Stimulated activated CD8-positive, alpha-beta memory T cell treated with anti-CD3 and anti-CD28 coated beads, Interleukin-4, amount 100 ng/mL, for 48 hours (primary cell): ENCODE measurements at regions not wholly inside any gene's neighbourhood (a gene's known extent, or its start where the extent isn't known, plus 50 kb on each side); places are given as distances from the start of the nearest gene placed in this dataset.
"Not testable (repeated sequence)": the region's sequence is repeated elsewhere in the genome, so short reads cannot be mapped to it uniquely, and the experiment has no call there.

Experiments
- DNase-seq: peaks from one replicate; pipeline ENCODE4 v3.0.0-alpha.2; 2020

GRCh38 chr4:29710519-29710918 is 1009.6 kb upstream of the PCDH7 start:
- DNase-seq, result no peak

DNA sequence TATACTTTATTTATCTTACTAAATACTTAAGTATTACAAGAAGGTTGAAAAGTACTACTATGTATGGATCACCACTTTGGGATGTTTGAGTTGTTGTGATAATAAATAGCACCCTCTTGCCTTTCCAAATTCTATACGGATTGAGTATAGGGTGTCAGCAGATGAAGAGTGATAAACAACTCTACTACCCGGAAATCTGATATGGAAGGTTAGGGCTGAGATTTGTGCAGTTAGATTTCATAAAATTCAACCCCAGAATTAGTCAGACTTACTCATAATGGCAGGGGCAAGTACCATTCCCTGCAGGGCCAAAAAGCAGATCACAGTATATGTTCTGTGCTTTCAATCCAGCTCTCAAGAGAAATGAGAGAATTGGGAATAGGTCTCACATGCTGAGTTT is 1008.9 kb upstream of the PCDH7 start:
- no peak for DNase-seq

DNA sequence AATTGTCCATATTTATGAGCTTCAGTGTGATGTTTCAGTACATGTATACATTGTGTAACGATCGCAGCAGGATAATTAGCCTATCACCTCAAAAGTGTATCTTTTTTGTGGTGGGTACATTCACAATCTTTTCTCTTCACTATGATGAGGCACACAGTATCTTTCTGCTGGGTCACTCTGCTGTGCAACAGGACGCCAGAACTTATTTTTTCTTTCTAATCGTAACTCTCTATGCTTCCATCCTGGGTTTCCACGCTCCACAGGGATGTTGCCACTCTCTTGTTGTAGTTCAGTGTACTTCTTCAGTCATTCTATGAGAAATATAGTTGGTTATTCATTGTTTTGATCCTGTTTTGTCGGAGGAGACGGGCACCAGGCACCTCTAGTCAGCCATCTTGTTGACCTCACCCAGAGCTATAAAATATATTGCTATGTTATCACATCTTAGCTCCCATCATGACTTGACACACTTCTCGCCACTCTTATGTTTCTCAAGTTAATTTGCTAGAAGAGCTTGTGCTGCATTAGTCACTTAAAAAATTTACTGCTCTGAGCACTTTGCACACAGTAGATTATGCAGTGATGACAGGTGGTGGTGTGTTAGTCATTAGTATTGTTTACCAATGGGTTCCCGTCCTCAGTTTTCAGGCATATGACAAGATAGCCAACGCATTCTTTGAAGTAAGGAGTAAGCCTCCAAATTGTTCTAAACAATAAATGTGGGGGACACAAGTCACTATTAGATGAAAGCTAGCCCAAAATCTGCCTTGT is 1002.7 kb upstream of the PCDH7 start:
- no peak for DNase-seq

- DNase-seq, result no peak
Measured at GRCh38 chr4:29718136-29718535, 1002.0 kb upstream of the PCDH7 start.

DNA sequence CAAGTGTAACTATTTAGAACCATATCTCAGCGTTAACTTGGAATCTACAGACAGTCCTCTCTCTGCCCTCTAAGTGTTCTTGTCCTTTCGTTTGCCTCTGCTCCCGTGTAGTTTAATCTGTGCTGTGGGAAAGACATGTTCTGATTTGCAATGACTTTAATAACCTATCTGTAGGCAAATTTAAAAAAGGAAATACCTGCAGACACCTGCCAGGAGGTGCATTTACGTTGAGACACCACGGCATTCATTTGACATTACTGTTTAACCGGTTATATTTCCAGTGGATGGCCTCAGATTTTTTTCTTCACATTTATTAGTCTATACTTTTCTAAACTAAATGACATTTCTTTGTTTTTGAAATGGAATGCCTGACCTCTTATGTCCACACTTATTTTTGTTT is 997.9 kb upstream of the PCDH7 start:
- DNase-seq, result no peak

GRCh38 chr4:29726938-29727337 is 993.2 kb upstream of the PCDH7 start:
- DNase-seq, result no peak

DNA sequence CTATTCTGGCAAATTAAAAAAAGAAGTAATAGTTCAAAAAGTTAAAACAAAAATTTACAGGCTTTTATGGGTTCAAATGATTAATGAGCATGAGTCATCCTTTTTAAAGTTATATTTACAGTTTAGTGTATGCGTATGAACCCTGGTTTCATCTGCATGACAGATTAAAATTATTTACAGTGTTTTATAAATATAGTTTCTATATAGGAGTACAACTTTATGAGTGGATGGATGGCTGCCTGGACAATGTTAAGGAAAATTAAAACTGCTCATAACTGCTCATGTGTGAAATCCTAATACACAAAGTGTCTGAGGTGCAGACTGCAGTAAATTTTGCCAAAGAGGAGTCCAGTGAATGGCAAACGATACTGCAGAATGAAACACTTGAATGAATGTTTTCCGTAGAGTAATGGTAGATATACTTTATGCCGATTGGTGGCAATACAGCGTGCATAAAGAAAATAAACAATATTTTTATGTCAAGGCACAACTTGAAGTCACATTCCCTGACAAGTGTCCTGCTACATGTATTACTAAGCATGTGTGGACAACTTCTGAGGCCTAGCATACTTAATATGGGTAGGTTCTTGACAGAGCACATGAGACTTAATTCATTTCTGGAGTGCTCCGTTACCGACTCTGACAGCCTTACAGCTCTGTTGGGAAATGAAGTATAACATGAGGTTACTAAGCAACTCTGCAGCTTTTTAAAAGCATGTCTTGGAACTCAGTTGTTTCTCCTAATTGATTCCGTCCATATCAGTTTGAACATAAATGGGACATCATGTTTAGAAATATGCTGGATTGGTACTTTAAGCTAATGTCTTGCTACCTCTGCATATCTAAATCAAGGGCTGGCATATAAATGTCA is 985.6 kb upstream of the PCDH7 start:
- DNase-seq, result no peak

DNA sequence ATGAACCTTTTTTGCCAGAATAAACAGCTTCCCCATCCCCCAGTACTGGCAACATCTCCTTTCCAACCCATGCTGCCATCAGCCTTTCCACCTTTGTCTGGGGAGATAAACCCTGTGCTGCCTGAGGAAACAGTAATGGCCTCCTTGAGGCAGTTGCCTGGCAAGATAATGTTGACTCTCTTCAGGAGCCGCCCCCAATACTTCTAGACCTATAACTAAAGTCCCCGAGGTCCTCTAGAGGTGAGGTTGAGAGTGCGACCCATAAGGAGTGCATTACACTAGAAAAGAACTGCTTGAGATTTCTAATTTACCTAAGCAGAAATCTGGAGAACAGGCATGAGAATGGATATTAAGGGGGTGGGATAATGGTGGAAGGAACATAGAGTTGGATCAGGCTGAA is 963.2 kb upstream of the PCDH7 start:
- DNase-seq, result no peak

DNA sequence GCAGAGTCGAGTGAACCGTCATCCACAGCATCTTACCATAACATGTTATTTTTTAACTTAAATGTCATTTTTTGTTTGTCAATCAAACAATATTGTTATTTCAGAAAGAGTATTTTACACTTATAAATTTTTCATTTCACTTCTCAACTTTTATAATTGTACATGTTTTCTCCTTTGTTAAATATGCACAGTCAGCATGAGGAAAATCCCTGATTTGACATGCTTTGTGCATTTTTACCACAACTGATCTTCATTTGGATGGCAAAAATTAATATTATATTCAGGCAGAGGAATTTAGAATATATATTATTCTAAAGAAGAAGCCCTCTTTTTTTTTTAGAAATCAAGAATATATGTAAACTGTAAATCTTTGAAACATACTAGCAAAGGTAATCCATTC is 958.0 kb upstream of the PCDH7 start:
- DNase-seq, result no peak

- DNase-seq, result no peak
Measured at GRCh38 chr4:29770627-29771026, 949.5 kb upstream of the PCDH7 start.

DNA sequence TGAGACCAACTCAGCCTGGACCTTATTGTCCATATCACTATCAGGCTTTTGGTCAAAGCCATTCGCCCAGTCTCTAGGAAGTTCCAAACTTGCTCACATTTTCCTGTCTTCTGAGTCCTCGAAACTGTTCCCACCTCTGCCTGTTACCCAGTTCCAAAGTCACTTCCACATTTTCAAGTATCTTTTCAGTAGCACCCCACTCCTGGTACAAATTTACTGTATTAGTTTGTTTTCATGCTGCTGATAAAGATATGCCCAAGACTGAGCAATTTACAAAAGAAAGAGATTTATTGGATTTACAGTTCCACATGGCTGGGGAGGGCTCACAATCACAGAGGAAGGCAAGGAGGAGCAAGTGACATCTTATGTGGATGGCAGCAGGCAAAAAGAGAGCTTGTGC is 932.0 kb upstream of the PCDH7 start:
- DNase-seq, result not testable (repeated sequence)

DNA sequence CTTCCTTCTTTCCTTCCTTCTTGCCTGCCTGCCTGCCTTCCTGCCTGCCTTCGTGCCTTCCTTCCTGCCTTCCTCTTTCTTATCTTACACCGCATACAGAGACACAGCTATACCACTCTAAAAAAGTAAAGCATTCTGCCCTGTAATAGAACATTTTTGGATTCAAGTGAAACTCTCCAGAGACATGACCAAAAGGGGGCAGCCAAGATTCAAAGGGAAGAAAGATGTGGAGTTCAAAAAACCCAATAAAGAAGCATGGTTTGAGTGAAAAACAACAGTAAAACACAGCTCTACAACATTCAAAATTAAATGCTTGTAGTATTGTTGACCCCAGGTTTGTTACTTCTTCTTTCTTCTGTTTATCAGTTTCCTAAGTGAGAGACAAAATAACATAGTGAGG is 914.9 kb upstream of the PCDH7 start:
- DNase-seq, result no peak

GRCh38 chr4:29805916-29806480 is 914.2 kb upstream of the PCDH7 start:
- no peak for DNase-seq

DNA sequence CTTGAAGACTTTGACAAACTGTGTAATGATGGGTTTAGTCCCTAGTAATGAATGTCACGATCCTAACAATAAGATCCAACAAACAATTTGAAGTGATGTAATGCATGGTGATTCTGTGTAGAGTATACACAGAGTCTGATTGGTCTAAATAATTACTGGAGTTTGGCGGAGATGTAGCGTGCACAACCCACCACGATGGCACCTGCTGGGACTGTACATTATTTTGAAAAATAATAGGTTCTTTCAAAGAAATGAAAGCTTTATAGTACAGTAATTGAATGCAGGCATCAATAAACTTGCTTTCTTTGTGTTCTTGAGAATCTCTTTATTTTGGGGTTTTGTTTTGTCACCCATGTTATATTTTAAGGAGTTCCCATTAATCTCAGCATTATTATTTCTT is 902.2 kb upstream of the PCDH7 start:
- DNase-seq, result no peak

- DNase-seq, result no peak
Measured at GRCh38 chr4:29829067-29829466, 891.1 kb upstream of the PCDH7 start.

DNA sequence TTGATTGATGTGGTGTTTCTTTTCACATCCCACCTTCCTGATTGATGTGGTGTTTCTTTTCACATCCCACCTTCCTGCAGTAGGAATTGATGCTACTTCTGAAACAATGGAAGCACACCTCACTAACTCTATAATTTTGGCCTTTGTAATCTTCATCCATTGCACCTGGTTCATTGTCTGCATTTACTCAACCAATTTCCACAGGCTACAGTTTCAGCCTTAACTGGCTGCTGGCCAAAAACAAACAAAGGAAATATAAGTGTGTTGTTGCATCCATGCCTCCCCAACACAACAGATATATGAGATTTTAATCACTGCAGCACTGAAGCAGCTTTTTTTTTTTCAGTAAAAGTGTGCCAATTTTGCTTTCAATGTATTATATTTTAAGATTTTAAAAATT is 867.6 kb upstream of the PCDH7 start:
- DNase-seq, result no peak

- DNase-seq, result no peak
Measured at GRCh38 chr4:29853833-29854232, 866.3 kb upstream of the PCDH7 start.

DNA sequence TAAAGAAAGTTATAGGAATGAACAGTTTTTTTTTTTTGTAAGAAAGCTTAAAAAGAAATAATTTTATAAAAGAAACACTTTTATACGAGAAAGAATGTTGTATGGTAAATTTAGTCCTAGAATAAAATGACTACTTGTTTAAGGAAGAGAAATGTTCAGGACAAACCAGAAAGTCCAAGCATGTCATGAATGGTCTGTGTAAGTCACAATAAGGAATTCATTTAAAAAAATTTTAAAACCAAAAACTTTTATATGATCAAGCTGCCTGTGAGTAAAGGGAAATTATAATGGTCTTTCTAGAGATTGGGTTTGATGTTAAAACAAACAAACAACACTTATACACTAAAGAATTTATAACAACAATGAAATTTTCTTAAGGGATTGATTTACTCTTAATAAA is 858.9 kb upstream of the PCDH7 start:
- no peak for DNase-seq

DNA sequence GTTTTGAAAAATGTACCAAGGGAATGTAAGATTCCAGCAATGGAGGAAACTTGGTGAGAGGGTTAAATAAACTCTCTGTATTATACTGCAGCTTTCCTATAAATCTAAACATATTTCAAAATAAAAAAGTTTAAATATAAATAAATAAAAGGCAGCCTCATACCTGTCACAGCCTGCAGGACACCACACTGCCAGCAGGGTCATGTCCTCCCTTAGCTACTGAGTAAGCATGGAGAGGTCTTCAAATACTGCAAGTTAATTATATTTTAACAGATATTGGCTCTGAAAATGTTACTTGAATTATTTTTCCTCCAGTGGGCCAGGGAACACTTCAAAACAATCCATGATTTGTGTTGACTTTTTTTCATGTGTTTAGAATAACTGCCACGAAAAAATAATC is 852.8 kb upstream of the PCDH7 start:
- DNase-seq, result no peak

- DNase-seq, result no peak
Measured at GRCh38 chr4:29900336-29900735, 819.8 kb upstream of the PCDH7 start.

- no peak for DNase-seq
Measured at GRCh38 chr4:29908276-29908675, 811.9 kb upstream of the PCDH7 start.

DNA sequence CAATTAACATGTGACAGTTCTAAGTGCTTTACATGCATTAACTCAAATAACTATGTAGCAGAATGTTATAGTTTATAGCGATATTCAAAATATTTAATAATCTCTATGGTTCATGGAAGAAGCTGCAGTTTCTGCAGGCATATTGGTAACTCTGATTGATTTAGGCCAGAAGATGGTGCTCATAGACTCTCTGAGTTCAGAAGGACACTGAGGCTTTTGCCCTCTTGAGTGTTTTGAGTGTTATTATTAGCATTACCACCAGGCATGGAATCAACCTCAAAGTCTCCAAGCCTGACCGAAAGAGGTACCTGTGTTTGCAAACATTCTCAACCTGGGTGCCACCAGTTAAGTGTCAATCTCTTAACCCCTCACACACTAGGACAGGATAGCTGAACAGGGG is 792.3 kb upstream of the PCDH7 start:
- no peak for DNase-seq

GRCh38 chr4:29948451-29948850 is 771.7 kb upstream of the PCDH7 start:
- no peak for DNase-seq

DNA sequence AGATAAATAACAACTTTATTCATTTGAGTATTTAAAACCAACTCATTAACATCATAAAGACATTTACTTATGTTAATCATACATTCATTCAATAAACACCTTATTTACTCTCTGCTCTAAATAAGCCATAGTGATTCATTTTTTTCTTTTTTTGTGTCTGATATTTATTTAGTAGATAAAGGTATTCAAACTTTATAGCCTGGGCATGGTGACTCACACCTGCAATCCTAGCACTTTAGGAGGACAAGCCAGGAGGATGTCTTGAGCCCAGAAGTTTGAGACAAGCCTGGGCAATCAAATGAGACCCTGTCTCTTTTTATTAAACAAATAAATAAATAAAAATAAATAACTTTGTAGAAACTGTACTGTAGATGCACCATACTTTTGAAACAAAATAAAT is 771.3 kb upstream of the PCDH7 start:
- no peak for DNase-seq
